Left kidney (tissue), 1 donor: ENCODE measurements at regions not wholly inside any gene's neighbourhood (a gene's known extent, or its start where the extent isn't known, plus 50 kb on each side); places are given as distances from the start of the nearest gene placed in this dataset.
A peak's percentile ranks its signal among the peaks of the same experiment; 100 is the strongest.
"Not testable (repeated sequence)": the region's sequence is repeated elsewhere in the genome, so short reads cannot be mapped to it uniquely, and the experiment has no call there.

Experiments used
- DNase-seq: peaks from one replicate; pipeline ENCODE4 v3.0.0-alpha.2; 2013

GRCh38 chr4:57412259-57413054 is 302.3 kb upstream of the IGFBP7 start:
- DNase-seq, result peak; percentile 10

GRCh38 chr4:57410331-57411052 is 300.3 kb upstream of the IGFBP7 start:
- no peak for DNase-seq

- DNase-seq, result no peak
Measured at GRCh38 chr4:57405359-57405758, 295.2 kb upstream of the IGFBP7 start.

GRCh38 chr4:57404483-57404882 is 294.3 kb upstream of the IGFBP7 start:
- no peak for DNase-seq

GRCh38 chr4:57403591-57403990 is 293.4 kb upstream of the IGFBP7 start:
- DNase-seq, result no peak

GRCh38 chr4:57401586-57401985 is 291.4 kb upstream of the IGFBP7 start:
- no peak for DNase-seq

GRCh38 chr4:57378766-57379165 is 268.6 kb upstream of the IGFBP7 start:
- no peak for DNase-seq

- DNase-seq, result no peak
Measured at GRCh38 chr4:57374866-57375595, 264.8 kb upstream of the IGFBP7 start.

- no peak for DNase-seq
Measured at GRCh38 chr4:57373991-57374390, 263.8 kb upstream of the IGFBP7 start.

GRCh38 chr4:57371671-57372070 is 261.5 kb upstream of the IGFBP7 start:
- DNase-seq, result no peak

GRCh38 chr4:57370691-57371090 is 260.5 kb upstream of the IGFBP7 start:
- no peak for DNase-seq

GRCh38 chr4:57369446-57369845 is 259.3 kb upstream of the IGFBP7 start:
- DNase-seq, result no peak

- DNase-seq, result no peak
Measured at GRCh38 chr4:57364255-57364654, 254.1 kb upstream of the IGFBP7 start.

GRCh38 chr4:57363346-57363745 is 253.2 kb upstream of the IGFBP7 start:
- no peak for DNase-seq

- DNase-seq, result no peak
Measured at GRCh38 chr4:57360681-57361080, 250.5 kb upstream of the IGFBP7 start.

- DNase-seq, result no peak
Measured at GRCh38 chr4:57355101-57355665, 245.0 kb upstream of the IGFBP7 start.

- DNase-seq, result no peak
Measured at GRCh38 chr4:57351731-57352130, 241.5 kb upstream of the IGFBP7 start.

- DNase-seq, result no peak
Measured at GRCh38 chr4:57344296-57344695, 234.1 kb upstream of the IGFBP7 start.

- DNase-seq, result no peak
Measured at GRCh38 chr4:57342411-57342810, 232.2 kb upstream of the IGFBP7 start.

GRCh38 chr4:57338861-57339260 is 228.7 kb upstream of the IGFBP7 start:
- not testable (repeated sequence) for DNase-seq

- DNase-seq, result no peak
Measured at GRCh38 chr4:57333684-57334083, 223.5 kb upstream of the IGFBP7 start.

- no peak for DNase-seq
Measured at GRCh38 chr4:57331959-57332358, 221.8 kb upstream of the IGFBP7 start.

GRCh38 chr4:57329279-57329678 is 219.1 kb upstream of the IGFBP7 start:
- DNase-seq, result no peak
